ENCODE measurements at regions not wholly inside any gene's neighbourhood (a gene's known extent, or its start where the extent isn't known, plus 50 kb on each side); places are given as distances from the start of the nearest gene placed in this dataset.

GRCh38 chr5:16992444-16992843, 56.4 kb upstream of the MYO10 start:
- no peaks in the 10 kb centered on the region for H4K20me1 ChIP-seq (ENCODE audit: insufficient read depth)
- H3K36me3 ChIP-seq (ENCODE audit: control insufficient read depth in 1 of 2, insufficient read depth in 2 of 2, low read length in 2 of 2), result no peaks in the 10 kb centered on the region
- intact Hi-C loops (cut with micrococcal nuclease), result no loop called here
- no peak overlapping the region for H3K4me3 ChIP-seq (replicated peaks in 1 of 2; ENCODE audit: low read depth in 1 of 2, low read length in 2 of 2)
- H3K9me2 ChIP-seq (ENCODE audit: insufficient read depth), result no peaks in the 10 kb centered on the region
- DNase-seq (ENCODE audit: low read depth, low spot score) (no peak), ATAC-seq (no peak)
- no peaks in the 10 kb centered on the region for H3K79me2 ChIP-seq (ENCODE audit: insufficient read depth, low read length)
- ChIA-PET RAD21 (ENCODE audit: low non-redundant PET in 1 of 2, low total read pairs in 2 of 2, uncharacterized antibody in 2 of 2, unreplicated experiment in 2 of 2) (no interaction called here), CTCF (no interaction called here), POLR2A (no interaction called here)
- no TSS peak for BruUV-seq (replicated peaks)
- no peak for TF ChIP-seq EZH2 (IDR thresholded peaks at IDR 0.05)
- no peaks in the 10 kb centered on the region for H3K27me3 ChIP-seq (ENCODE audit: insufficient read depth, low read length)
- H3K27ac ChIP-seq (ENCODE audit: low read depth, low read length), result no peak overlapping the region
- H3K9ac ChIP-seq (ENCODE audit: low read length), result no peak overlapping the region
- H2AFZ ChIP-seq (ENCODE audit: low read depth, low read length, poor library complexity, severe bottlenecking), result no peak overlapping the region
- H3K4me2 ChIP-seq (ENCODE audit: low read length), result no peak overlapping the region
- H3K9me3 ChIP-seq (ENCODE audit: control insufficient read depth in 1 of 2, insufficient read depth in 1 of 2, low read depth in 1 of 2, low read length in 2 of 2), result no peaks in the 10 kb centered on the region
- H3K4me1 ChIP-seq (ENCODE audit: control insufficient read depth in 1 of 2, insufficient read depth in 2 of 2, low read length in 2 of 2), result peaks cover 0 to 5% of the 10 kb centered on the region in 2 experiments; a peak in 1 of 4 replicates

GRCh38 chr5:16994565-16994964, 58.5 kb upstream of the MYO10 start:
- ChIA-PET POLR2A (no interaction called here), CTCF (no interaction called here), RAD21 (ENCODE audit: low non-redundant PET in 1 of 2, low total read pairs in 2 of 2, uncharacterized antibody in 2 of 2, unreplicated experiment in 2 of 2) (no interaction called here)
- no peaks in the 10 kb centered on the region for H3K9me3 ChIP-seq (ENCODE audit: control insufficient read depth in 1 of 2, insufficient read depth in 1 of 2, low read depth in 1 of 2, low read length in 2 of 2)
- no peaks in the 10 kb centered on the region for H3K9me2 ChIP-seq (ENCODE audit: insufficient read depth)
- H3K4me2 ChIP-seq (ENCODE audit: low read length), result no peak overlapping the region
- H3K4me1 ChIP-seq (ENCODE audit: control insufficient read depth in 1 of 2, insufficient read depth in 2 of 2, low read length in 2 of 2), result peaks cover 0 to 5% of the 10 kb centered on the region in 2 experiments; a peak in 1 of 4 replicates
- TF ChIP-seq ELF1 (IDR thresholded peaks at IDR 0.05; ENCODE audit: borderline replicate concordance, low read depth) (no peak), MAX (IDR thresholded peaks at IDR 0.05) (no peak), EZH2 (IDR thresholded peaks at IDR 0.05) (no peak), RAD21 (IDR thresholded peaks at IDR 0.05; ENCODE audit: low read depth) (no peak), ZFX (IDR thresholded peaks at IDR 0.05) (no peak), CBX3 (IDR thresholded peaks at IDR 0.05; ENCODE audit: low read depth) (no peak), REST (IDR thresholded peaks at IDR 0.05; ENCODE audit: low read depth) (no peak), CEBPB (IDR thresholded peaks at IDR 0.05; ENCODE audit: low read depth) (no peak), FOSL1 (IDR thresholded peaks at IDR 0.05; ENCODE audit: low read depth) (no peak), ATF3 (IDR thresholded peaks at IDR 0.05) (no peak), POLR2A (IDR thresholded peaks at IDR 0.05; ENCODE audit: borderline replicate concordance, extremely low read depth, insufficient read depth, insufficient read length) (no peak), SRF (IDR thresholded peaks at IDR 0.05; ENCODE audit: low read depth) (no peak), EZH2phosphoT487 (IDR thresholded peaks at IDR 0.05; ENCODE audit: borderline replicate concordance) (no peak), YY1 (IDR thresholded peaks at IDR 0.05; ENCODE audit: extremely low read depth, insufficient replicate concordance, low read depth, low read length) (no peak)
- H2AFZ ChIP-seq (ENCODE audit: low read depth, low read length, poor library complexity, severe bottlenecking), result peak overlapping the region; percentile 78
- intact Hi-C loops (cut with micrococcal nuclease), result no loop called here
- H3K27ac ChIP-seq (ENCODE audit: low read depth, low read length), result no peak overlapping the region
- H3K9ac ChIP-seq (ENCODE audit: low read length), result no peak overlapping the region
- no peaks in the 10 kb centered on the region for H3K79me2 ChIP-seq (ENCODE audit: insufficient read depth, low read length)
- BruUV-seq (replicated peaks), result no TSS peak
- H4K20me1 ChIP-seq (ENCODE audit: insufficient read depth), result no peaks in the 10 kb centered on the region
- no peak for DNase-seq (ENCODE audit: low read depth, low spot score)
- no peaks in the 10 kb centered on the region for H3K27me3 ChIP-seq (ENCODE audit: insufficient read depth, low read length)
- H3K4me3 ChIP-seq (replicated peaks in 1 of 2; ENCODE audit: low read depth in 1 of 2, low read length in 2 of 2), result no peak overlapping the region
- ATAC-seq, result no peak; the same call in 1 of the 2 replicates
- no peaks in the 10 kb centered on the region for H3K36me3 ChIP-seq (ENCODE audit: control insufficient read depth in 1 of 2, insufficient read depth in 2 of 2, low read length in 2 of 2)
